Endodermal cell (in vitro differentiated cells): ENCODE measurements at regions not wholly inside any gene's neighbourhood (a gene's known extent, or its start where the extent isn't known, plus 50 kb on each side); places are given as distances from the start of the nearest gene placed in this dataset.

Source experiments
- DNase-seq: peaks from one replicate; pipeline ENCODE4 v3.0.0-alpha.2; 2017
- H3K27ac ChIP-seq: 2 replicates; pipeline ENCODE4 v1.5.1; 2013; ENCODE audit warnings: mild to moderate bottlenecking, low read depth, low read length, moderate library complexity
- H3K27me3 ChIP-seq: 2 replicates; pipeline ENCODE4 v1.6.1; 2013; ENCODE audit warnings: mild to moderate bottlenecking, low read length, moderate library complexity; ENCODE audit not compliant: insufficient read depth, control insufficient read depth, poor library complexity, severe bottlenecking
- H3K36me3 ChIP-seq: 2 replicates; pipeline ENCODE4 v1.7.0; 2013; ENCODE audit warnings: mild to moderate bottlenecking, low read length, moderate library complexity; ENCODE audit not compliant: control insufficient read depth, insufficient read depth
- H3K4me1 ChIP-seq: one replicate; pipeline ENCODE4 v1.7.0; 2013; ENCODE audit warnings: low read length; ENCODE audit not compliant: control insufficient read depth, insufficient read depth
- H3K4me3 ChIP-seq: 2 replicates; pipeline ENCODE4 v1.5.1; 2013; ENCODE audit warnings: mild to moderate bottlenecking, low read length, moderate library complexity
- H3K9ac ChIP-seq: 2 replicates; pipeline ENCODE4 v1.6.1; 2013; ENCODE audit warnings: mild to moderate bottlenecking, low read length, moderate library complexity; ENCODE audit not compliant: poor library complexity, severe bottlenecking; ENCODE audit errors: extremely low read depth
- H3K9me3 ChIP-seq: 2 replicates; pipeline ENCODE4 v1.6.1; 2013; ENCODE audit warnings: mild to moderate bottlenecking, low read length, moderate library complexity; ENCODE audit not compliant: control insufficient read depth
- H3K27ac Mint-ChIP-seq: 2 replicates; pipeline ENCODE4 v1.8.0; 2020; ENCODE audit warnings: mixed read lengths
- H3K27me3 Mint-ChIP-seq: 2 replicates; pipeline ENCODE4 v1.8.0; 2021; ENCODE audit warnings: mild to moderate bottlenecking, mixed read lengths; ENCODE audit not compliant: insufficient read depth
- H3K36me3 Mint-ChIP-seq: 2 replicates; pipeline ENCODE4 v1.8.0; 2020; ENCODE audit warnings: low read depth, mixed read lengths
- H3K4me1 Mint-ChIP-seq: 2 replicates; pipeline ENCODE4 v1.8.0; 2020; ENCODE audit warnings: mixed read lengths
- H3K4me3 Mint-ChIP-seq: 2 replicates; pipeline ENCODE4 v1.8.0; 2020; ENCODE audit warnings: mild to moderate bottlenecking, moderate library complexity, mixed read lengths
- H3K9me3 Mint-ChIP-seq: 2 replicates; pipeline ENCODE4 v1.8.0; 2020; ENCODE audit warnings: mild to moderate bottlenecking, mixed read lengths
- WGBS, 2 experiments: methylation state at CpG; one replicate each; pipeline versions ENCODE4 v1.1.5 to v1.1.7; 2013; ENCODE audit warnings: missing lambda C conversion rate in 2 of 2, mixed read lengths in 1 of 2; ENCODE audit not compliant: insufficient coverage in 1 of 2, insufficient read length in 1 of 2; 5-methylcytosine and 5-hydroxymethylcytosine counted together
- TF ChIP-seq, protein P1 (sequence below): fragments of 200-600 bp; sonication (generic); conservative IDR thresholded peaks from 2 replicates; pipeline ENCODE4 v1.5.0; 2021; ENCODE audit warnings: antibody characterized with exemption, mild to moderate bottlenecking

DNA sequence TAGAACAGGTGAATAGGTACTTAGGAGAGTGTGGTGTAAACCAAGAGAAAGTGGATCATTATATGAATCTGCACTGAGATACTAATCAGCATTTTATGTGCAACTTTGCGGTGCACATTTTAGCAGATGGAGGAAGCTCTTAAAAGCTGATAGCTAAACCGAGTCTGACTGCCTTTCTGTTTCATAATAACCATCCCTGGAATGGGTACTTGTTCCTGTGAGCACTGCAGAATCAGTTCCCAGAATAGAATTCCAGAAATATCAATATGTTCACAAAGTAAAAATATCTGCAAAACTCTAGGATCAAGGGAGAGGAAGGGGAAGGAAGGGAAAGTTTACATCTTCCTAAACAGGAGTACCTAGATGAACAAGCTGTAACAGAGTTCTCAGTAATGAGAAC is 432.2 kb upstream of the HNRNPA3 start:
- Histone ChIP-seq H3K4me1 (no peaks in the 10 kb centered on the region), H3K36me3 (no peaks in the 10 kb centered on the region), H3K9me3 (no peaks in the 10 kb centered on the region), H3K27ac (no peak overlapping the region), H3K27me3 (no peaks in the 10 kb centered on the region), H3K9ac (no peak overlapping the region), H3K4me3 (no peak overlapping the region)
- TF ChIP-seq, protein P1, sequence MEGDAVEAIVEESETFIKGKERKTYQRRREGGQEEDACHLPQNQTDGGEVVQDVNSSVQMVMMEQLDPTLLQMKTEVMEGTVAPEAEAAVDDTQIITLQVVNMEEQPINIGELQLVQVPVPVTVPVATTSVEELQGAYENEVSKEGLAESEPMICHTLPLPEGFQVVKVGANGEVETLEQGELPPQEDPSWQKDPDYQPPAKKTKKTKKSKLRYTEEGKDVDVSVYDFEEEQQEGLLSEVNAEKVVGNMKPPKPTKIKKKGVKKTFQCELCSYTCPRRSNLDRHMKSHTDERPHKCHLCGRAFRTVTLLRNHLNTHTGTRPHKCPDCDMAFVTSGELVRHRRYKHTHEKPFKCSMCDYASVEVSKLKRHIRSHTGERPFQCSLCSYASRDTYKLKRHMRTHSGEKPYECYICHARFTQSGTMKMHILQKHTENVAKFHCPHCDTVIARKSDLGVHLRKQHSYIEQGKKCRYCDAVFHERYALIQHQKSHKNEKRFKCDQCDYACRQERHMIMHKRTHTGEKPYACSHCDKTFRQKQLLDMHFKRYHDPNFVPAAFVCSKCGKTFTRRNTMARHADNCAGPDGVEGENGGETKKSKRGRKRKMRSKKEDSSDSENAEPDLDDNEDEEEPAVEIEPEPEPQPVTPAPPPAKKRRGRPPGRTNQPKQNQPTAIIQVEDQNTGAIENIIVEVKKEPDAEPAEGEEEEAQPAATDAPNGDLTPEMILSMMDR: no peak
- H3K9me3 Mint-ChIP-seq: no peaks in the 10 kb centered on the region
- no peaks in the 10 kb centered on the region for H3K27me3 Mint-ChIP-seq
- no peak for DNase-seq
- no peak overlapping the region for H3K27ac Mint-ChIP-seq
- H3K36me3 Mint-ChIP-seq: no peaks in the 10 kb centered on the region
- no peaks in the 10 kb centered on the region for H3K4me1 Mint-ChIP-seq
- H3K4me3 Mint-ChIP-seq: no peak overlapping the region
- 90 to 92% methylated on average over 2 of the region's 2 CpGs for WGBS, 2 experiments

DNA sequence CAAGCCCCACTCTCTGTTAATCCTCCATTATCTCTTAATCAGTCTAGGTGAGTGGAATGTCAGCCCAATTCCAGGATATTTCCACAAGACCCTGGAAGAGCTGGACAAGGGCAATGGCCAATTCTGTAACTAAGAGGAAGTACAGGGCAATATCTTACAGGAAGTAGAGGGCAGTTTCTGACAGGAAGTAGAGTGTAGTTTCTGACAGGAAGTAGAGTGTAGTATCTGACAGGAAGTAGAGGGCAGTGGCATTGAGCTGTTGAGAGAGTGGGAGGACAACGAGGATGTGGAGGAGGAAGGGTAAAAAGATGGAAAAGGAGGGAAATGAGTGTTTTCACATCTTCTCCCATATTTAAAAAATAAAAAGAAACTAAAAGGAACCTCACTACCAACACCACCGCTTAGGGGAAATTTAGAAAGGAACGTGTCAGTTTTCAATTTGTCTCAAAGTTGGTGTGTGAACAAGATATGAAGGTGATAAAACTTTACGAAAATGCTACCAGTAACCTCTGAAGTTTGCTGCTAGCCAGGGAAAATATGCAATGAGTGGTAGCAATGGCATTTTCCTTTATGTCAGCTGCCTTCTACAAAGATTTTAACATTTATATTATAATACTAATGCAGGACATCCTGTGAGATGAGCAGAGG is 430.9 kb upstream of the HNRNPA3 start:
- 92% methylated on average over 3 of the region's 4 CpGs; no CpG with 5 or more reads in 1 of the 2 experiments for WGBS, 2 experiments
- no peak for DNase-seq
- Mint-ChIP-seq H3K4me3 (no peak overlapping the region), H3K27ac (no peak overlapping the region), H3K9me3 (no peaks in the 10 kb centered on the region), H3K27me3 (no peaks in the 10 kb centered on the region), H3K36me3 (no peaks in the 10 kb centered on the region), H3K4me1 (no peaks in the 10 kb centered on the region)
- Histone ChIP-seq H3K36me3 (no peaks in the 10 kb centered on the region), H3K4me3 (no peak overlapping the region), H3K9me3 (no peaks in the 10 kb centered on the region), H3K9ac (no peak overlapping the region), H3K4me1 (no peaks in the 10 kb centered on the region), H3K27ac (no peak overlapping the region), H3K27me3 (no peaks in the 10 kb centered on the region)
- TF ChIP-seq, protein P1: no peak

DNA sequence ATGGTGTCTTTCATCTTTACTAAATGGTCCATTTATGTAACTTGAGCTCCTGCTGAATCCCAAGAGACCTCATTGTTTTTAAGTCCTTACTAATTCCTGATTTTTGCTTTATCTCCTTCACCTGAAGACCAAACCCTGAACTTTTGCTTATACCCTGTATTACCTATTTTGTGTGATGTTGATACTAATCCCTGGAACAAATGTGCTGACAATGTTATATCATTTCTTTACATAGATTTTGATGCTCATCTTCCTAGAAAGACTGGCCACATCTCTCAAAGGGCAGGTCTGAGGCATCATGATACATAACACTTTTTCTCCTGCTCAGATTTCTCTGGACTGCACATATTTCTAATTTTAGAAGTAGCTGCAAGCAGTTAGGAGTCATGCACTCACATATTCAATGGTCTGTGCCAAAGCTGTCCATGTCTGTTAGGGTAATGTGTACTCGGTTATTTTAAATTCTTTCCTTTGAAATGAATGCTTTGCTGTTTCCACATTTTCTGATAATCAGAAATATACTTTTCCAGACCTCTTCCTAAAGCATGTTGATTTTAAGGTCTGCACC is 427.9 kb upstream of the HNRNPA3 start:
- no peak overlapping the region for H3K4me3 Mint-ChIP-seq
- H3K27ac Mint-ChIP-seq: no peak overlapping the region
- 93 to 100% methylated on average over 1 of the region's 1 CpG for WGBS, 2 experiments

More for the DNA sequence above, 427.9 kb upstream of the HNRNPA3 start:
- H3K36me3 ChIP-seq: no peaks in the 10 kb centered on the region
- no peak overlapping the region for H3K27ac ChIP-seq
- no peak overlapping the region for H3K9ac ChIP-seq
- TF ChIP-seq, protein P1: no peak
- Mint-ChIP-seq H3K4me1 (no peaks in the 10 kb centered on the region), H3K9me3 (no peaks in the 10 kb centered on the region), H3K27me3 (no peaks in the 10 kb centered on the region), H3K36me3 (no peaks in the 10 kb centered on the region)
- no peak for DNase-seq
- no peak overlapping the region for H3K4me3 ChIP-seq
- no peaks in the 10 kb centered on the region for H3K27me3 ChIP-seq
- H3K4me1 ChIP-seq: no peaks in the 10 kb centered on the region
- H3K9me3 ChIP-seq: no peaks in the 10 kb centered on the region
